HG03432 (cell line): ENCODE measurements at regions not wholly inside any gene's neighbourhood (a gene's known extent, or its start where the extent isn't known, plus 50 kb on each side); places are given as distances from the start of the nearest gene placed in this dataset.
"Not testable (repeated sequence)": the region's sequence is repeated elsewhere in the genome, so short reads cannot be mapped to it uniquely, and the experiment has no call there.

ENCODE experiments used
- ATAC-seq: cut with Tn5 transposase; IDR thresholded peaks from one replicate; pipeline ENCODE4 v1.9.1; 2021; ENCODE audit warnings: mild to moderate bottlenecking, moderate library complexity; ENCODE audit not compliant: unreplicated experiment

DNA sequence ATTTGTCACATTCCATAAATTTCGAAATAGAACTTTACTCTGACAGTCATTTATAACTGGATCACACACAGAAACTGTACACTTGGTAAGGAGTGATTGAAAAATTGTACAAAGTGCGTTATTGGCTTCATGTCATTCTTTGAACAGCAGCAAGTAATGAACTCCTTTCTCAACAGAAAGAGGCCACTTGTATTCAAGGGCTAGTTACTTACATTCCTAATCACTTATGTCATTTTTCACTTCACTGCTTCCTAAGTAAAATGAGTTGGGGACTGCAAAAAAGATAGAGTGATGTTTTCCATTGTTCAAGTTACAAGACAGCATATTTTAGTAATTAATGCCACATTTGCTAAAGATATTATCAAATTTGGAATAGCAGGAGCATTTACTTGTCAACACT, 893.2 kb downstream of the DTWD2 start:
- ATAC-seq, result no peak

- ATAC-seq, result no peak
Observed at GRCh38 chr5:118088448-118088847, 899.9 kb downstream of the DTWD2 start.

DNA sequence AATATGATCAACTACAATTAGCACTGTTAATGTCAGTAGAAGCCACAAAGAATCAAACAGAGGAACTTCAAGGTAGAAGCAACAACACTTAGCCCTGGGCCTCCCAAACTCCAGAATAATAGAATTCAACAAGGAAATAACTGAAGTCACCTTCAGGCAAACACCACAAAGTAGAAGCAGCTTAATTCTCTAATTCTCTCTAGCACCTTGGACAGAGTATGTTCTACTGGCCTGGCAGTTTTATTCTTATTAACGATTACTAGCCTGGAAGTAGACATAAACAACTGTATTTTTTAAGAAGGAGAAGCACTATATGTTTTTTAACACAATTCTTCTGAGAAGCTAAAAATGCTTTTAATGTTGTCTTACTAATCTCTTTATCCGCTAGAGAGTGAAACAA, 911.9 kb downstream of the DTWD2 start:
- ATAC-seq, result no peak

- ATAC-seq, result no peak
Observed at GRCh38 chr5:118070041-118070440, 918.3 kb downstream of the DTWD2 start.

DNA sequence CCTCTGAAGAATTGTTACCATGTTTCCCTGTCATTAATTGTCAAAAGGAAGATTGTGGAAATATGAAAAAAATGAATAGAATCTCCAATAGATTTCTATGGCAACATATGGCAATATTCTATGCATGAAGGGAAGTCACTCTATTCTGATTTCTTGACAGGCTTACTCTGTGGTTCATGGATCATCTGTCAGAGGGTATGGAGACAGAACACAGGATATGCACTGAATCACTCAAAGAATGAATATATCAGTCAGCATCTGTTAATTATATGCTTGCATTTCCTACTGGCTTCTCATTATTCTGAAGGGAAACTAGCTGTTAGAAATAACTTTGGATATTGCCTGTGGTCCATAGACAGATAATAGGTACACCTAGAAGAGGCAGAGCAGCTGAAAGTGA, 918.9 kb downstream of the DTWD2 start:
- ATAC-seq, result no peak

GRCh38 chr5:118068886-118069285, 919.5 kb downstream of the DTWD2 start:
- ATAC-seq, result no peak

- not testable (repeated sequence) for ATAC-seq
Observed at GRCh38 chr5:118063836-118064235, 924.5 kb downstream of the DTWD2 start.

- no peak for ATAC-seq
Observed at GRCh38 chr5:118060833-118061232, 927.5 kb downstream of the DTWD2 start.

DNA sequence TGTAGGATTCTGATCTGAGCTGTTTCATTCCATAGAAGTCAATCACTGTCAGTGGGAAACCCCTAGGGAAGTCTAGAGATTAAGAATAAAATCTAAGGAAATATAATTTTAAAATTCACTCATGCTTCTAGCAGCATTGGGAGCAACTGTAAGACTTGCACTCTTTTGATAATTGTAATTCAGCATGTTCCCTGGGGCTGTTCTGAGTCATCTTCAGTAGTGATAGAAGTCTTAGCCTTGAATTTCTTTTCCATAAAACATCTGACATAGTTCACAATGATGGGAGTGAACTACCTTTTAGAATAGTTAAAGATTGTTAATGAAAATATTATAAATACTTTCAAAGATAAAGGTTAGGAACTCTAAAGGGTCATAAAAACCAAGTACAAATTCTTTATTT, 935.8 kb downstream of the DTWD2 start:
- no peak for ATAC-seq

DNA sequence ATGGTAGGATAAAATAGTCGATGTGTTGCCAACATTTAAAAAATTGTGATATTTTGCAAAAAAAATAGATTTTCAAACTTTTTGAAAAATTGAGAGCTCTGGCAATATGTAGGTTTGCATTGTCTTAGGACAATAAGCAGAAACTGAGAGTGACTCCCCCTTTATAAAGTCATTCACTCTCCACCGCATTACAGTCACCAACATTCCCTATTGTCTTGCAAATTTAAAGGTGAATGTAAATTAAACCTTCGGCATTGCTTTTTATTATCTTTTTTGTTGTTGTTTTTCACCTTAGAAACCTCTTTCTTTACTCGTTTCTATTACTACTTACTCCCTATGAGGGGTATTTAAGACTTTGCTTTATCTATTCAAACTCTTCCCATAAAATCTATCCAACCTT, 944.2 kb downstream of the DTWD2 start:
- no peak for ATAC-seq

- no peak for ATAC-seq
Observed at GRCh38 chr5:118043531-118043930, 944.8 kb downstream of the DTWD2 start.

- no peak for ATAC-seq
Observed at GRCh38 chr5:118042076-118042475, 946.3 kb downstream of the DTWD2 start.

DNA sequence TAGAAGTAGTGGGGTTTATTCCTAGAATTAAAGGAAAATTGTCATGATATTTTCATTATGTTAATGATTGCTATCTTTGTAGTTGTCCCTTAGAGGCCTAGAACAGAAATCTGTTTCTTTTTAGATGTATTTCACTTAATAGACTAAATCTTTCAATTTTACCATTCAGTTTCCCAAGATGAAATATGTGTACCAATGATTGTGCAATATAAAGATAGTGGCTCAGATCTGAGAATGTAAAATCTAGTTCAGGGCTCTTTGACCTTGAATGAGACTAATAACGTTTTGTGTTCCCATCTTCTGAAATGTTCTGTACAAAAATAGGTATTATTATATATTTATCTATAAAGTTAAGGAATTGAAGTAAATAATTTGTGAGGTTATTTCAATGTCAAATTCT, 947.9 kb downstream of the DTWD2 start:
- no peak for ATAC-seq

- no peak for ATAC-seq
Observed at GRCh38 chr5:118033686-118034338, 954.5 kb downstream of the DTWD2 start.

DNA sequence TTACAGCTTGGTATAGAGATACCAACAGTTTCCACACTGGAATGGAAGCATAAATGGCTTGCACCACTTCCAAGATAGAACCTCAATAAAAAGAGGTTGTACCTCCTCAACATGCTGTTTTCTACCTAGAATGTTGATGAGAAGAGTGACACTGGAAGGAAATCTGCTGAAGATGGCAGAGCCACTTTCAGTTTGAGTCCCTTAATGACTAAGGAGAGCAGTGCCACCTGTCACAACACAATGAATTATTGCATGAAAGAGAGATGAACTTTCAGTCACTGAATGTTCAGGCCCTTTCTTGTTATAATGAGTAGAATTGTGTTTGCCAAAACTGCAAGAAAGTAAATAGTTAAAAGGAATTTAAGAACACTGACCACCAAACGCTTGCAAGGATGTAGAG, 958.5 kb downstream of the DTWD2 start:
- no peak for ATAC-seq

- ATAC-seq, result no peak
Observed at GRCh38 chr5:118022062-118022461, 966.3 kb downstream of the DTWD2 start.

- no peak for ATAC-seq
Observed at GRCh38 chr5:118017536-118017935, 970.8 kb downstream of the DTWD2 start.

- no peak for ATAC-seq
Observed at GRCh38 chr5:118016396-118016795, 972.0 kb downstream of the DTWD2 start.

- ATAC-seq, result no peak
Observed at GRCh38 chr5:118015511-118015910, 972.8 kb downstream of the DTWD2 start.

DNA sequence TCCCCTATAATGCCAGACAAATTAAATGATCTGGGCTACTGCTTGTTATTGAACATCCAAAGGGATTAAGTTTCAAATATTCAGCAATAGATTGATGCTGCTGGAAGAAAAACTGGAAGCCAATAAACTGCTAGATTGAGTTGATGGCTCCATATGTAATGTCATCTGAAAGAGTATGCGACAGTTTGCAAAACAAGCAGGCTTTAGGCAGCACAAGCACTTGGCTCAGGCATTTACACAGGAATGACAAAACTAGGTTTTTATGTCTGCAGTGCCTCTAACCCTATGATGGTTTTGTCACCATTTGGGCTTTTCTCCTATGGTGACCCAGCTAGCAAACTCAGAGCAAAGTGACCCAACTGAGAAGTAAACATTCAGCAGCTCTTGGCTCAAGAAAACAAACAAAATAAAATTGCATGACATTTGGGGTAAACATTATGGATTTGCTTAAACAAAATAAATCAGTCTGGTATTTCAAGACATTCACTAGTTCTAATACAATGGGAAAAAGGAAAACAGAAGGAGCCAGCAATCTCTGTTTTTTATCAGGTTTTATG, 978.5 kb downstream of the DTWD2 start:
- ATAC-seq, result no peak

DNA sequence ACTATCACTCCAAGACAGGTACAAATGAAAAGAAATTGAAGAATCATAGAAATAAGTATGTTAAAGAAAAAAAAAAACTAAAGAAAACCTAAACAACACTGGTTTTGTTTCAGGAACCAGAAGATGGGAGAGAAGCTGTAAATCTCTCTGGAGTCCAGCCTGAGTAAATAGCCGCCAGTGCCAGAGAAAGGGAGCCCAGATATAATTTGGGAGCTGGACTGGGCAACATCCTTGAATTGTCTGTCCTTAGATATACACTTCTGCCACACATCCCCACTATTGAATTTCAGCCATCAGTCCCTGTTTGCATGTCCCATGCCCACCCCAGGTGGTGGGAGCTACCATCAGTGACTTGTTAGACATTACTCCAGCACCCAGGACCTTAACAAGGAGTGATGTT, 979.6 kb downstream of the DTWD2 start:
- ATAC-seq, result no peak

GRCh38 chr5:118007262-118007661, 981.1 kb downstream of the DTWD2 start:
- no peak for ATAC-seq

DNA sequence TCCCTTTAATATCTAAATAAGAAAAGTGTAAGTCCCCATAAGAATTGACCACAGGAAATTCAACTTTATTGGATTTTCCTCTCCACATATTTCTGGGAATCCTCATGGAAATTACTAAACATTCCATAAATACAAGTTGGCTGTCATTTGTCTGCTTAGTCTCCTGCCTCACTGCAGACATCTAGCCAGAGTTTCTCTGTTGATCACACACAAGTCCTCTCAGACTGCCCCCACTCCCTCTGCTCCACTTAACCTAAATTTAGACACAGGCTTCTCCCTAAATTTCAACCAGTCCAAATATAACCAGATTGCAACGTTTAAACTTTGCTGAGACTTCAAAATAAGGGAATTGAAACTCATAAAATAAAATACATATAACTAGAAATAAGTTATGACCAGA, 982.1 kb downstream of the DTWD2 start:
- ATAC-seq, result no peak
